ENCODE measurements at regions not wholly inside any gene's neighbourhood (a gene's known extent, or its start where the extent isn't known, plus 50 kb on each side); places are given as distances from the start of the nearest gene placed in this dataset.

DNA sequence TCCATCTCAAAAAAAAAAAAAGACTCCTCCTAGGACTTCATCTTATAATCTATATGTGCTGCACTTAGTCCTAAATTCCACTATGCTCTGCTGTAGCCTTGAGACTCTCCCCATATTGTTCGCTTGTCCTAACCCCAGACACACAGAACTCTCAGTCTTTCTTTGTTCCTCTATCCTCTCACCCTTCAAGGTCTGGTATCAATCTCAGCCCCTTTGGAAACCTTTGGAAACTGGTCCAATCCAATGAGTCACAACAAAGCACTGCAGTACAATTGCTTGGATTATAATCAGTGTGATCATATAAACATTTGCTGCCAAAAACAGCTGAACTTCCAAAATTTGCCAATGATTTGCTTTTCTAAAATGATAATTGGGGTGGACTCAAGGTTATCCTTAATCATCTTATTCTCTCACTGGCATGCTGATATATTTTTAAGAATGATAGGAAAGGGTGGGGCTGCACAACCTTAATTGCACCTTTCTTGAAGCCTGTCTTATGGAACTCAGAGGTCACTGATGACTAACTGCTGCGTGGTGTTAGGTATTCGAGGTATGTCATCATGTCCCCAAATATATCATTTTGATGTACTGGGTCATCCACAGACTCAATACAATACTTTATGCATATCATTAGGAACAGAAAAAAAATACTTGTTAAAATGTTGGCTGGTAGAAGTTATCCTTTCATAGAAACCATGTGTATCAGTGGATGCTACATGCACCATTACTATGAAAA, 756.7 kb downstream of the NR2F2 start:
- Histone ChIP-seq H4K20me1 (ENCODE audit: control insufficient read depth, extremely low read depth, insufficient read depth, low read length) (no peaks in the 10 kb centered on the region), H3K79me2 (ENCODE audit: control insufficient read depth, insufficient read depth, low read length) (no peaks in the 10 kb centered on the region), H3K9me3 (ENCODE audit: control insufficient read depth, low read depth, low read length) (no peaks in the 10 kb centered on the region), H3K4me1 (ENCODE audit: control insufficient read depth, extremely low read depth, insufficient read depth, low read length) (no peaks in the 10 kb centered on the region), H3K9ac (ENCODE audit: control insufficient read depth, extremely low read depth, insufficient read depth, low read length) (no peak overlapping the region), H3K27ac (ENCODE audit: control insufficient read depth, insufficient read depth, low read length) (no peak overlapping the region), H3K36me3 (ENCODE audit: control insufficient read depth in 2 of 2, extremely low read depth in 1 of 2, insufficient read depth in 2 of 2, low read length in 2 of 2) (no peaks in the 10 kb centered on the region), H2AFZ (ENCODE audit: control insufficient read depth, low read length) (no peak overlapping the region), H3K4me2 (ENCODE audit: control insufficient read depth, extremely low read depth, insufficient read depth, low read depth, low read length) (no peak overlapping the region), H3K27me3 (ENCODE audit: control insufficient read depth, extremely low read depth, insufficient read depth, low read length) (no peaks in the 10 kb centered on the region), H3K4me3 (ENCODE audit: control insufficient read depth in 2 of 3, extremely low read depth in 1 of 3, insufficient read depth in 2 of 3, low read depth in 1 of 3, low read length in 3 of 3) (no peak overlapping the region), H3K9me1 (ENCODE audit: control insufficient read depth, extremely low read depth, insufficient read depth, low read length) (no peaks in the 10 kb centered on the region)
- FAIRE-seq (no peak), DNase-seq (ENCODE audit: low read depth, low spot score) (no peak)
- dilution Hi-C loops (cut with MboI; ENCODE audit: extremely low pct_ligation_motif_present, low sequenced_read_pairs), result no loop called here
- TF ChIP-seq, protein P1, sequence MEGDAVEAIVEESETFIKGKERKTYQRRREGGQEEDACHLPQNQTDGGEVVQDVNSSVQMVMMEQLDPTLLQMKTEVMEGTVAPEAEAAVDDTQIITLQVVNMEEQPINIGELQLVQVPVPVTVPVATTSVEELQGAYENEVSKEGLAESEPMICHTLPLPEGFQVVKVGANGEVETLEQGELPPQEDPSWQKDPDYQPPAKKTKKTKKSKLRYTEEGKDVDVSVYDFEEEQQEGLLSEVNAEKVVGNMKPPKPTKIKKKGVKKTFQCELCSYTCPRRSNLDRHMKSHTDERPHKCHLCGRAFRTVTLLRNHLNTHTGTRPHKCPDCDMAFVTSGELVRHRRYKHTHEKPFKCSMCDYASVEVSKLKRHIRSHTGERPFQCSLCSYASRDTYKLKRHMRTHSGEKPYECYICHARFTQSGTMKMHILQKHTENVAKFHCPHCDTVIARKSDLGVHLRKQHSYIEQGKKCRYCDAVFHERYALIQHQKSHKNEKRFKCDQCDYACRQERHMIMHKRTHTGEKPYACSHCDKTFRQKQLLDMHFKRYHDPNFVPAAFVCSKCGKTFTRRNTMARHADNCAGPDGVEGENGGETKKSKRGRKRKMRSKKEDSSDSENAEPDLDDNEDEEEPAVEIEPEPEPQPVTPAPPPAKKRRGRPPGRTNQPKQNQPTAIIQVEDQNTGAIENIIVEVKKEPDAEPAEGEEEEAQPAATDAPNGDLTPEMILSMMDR (optimal IDR thresholded peaks at IDR 0.05 in 1 of 3, IDR thresholded peaks at IDR 0.05 in 1 of 3, conservative IDR thresholded peaks at IDR 0.05 in 1 of 3; ENCODE audit: extremely low read depth in 1 of 3, insufficient read depth in 2 of 3, low read length in 3 of 3), result no peak
- TF ChIP-seq EZH2 (IDR thresholded peaks at IDR 0.05; ENCODE audit: low read length), result no peak

DNA sequence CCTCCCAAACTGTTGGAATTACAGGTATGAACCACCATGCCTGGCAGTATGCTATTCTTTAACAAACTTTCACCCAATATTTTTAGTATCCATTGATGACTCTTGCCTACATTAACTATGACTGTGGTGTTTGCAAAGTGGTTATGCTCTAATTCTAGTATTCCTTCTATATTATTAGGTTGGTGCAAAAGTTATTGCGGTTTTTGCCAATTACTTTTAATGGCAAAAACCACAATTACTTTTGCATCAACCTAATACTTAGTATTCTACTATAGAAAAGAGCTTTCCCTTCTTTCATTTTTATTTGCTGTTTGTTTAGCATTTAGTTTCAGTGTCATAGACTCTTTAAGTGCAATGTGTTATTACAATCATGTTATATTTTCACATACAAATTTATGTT, 760.6 kb downstream of the NR2F2 start:
- FAIRE-seq, result no peak
- H3K4me2 ChIP-seq (ENCODE audit: control insufficient read depth, extremely low read depth, insufficient read depth, low read depth, low read length), result no peak overlapping the region
- H3K4me3 ChIP-seq (ENCODE audit: control insufficient read depth in 2 of 3, extremely low read depth in 1 of 3, insufficient read depth in 2 of 3, low read depth in 1 of 3, low read length in 3 of 3), result no peak overlapping the region
- no peak for DNase-seq (ENCODE audit: low read depth, low spot score)
- dilution Hi-C loops (cut with MboI; ENCODE audit: extremely low pct_ligation_motif_present, low sequenced_read_pairs), result no loop called here
- no peaks in the 10 kb centered on the region for H3K36me3 ChIP-seq (ENCODE audit: control insufficient read depth in 2 of 2, extremely low read depth in 1 of 2, insufficient read depth in 2 of 2, low read length in 2 of 2)
- H3K27me3 ChIP-seq (ENCODE audit: control insufficient read depth, extremely low read depth, insufficient read depth, low read length), result no peaks in the 10 kb centered on the region
- no peaks in the 10 kb centered on the region for H3K79me2 ChIP-seq (ENCODE audit: control insufficient read depth, insufficient read depth, low read length)
- no peak overlapping the region for H3K9ac ChIP-seq (ENCODE audit: control insufficient read depth, extremely low read depth, insufficient read depth, low read length)
- H3K4me1 ChIP-seq (ENCODE audit: control insufficient read depth, extremely low read depth, insufficient read depth, low read length), result no peaks in the 10 kb centered on the region
- H3K9me3 ChIP-seq (ENCODE audit: control insufficient read depth, low read depth, low read length), result no peaks in the 10 kb centered on the region
- no peaks in the 10 kb centered on the region for H3K9me1 ChIP-seq (ENCODE audit: control insufficient read depth, extremely low read depth, insufficient read depth, low read length)
- no peak overlapping the region for H3K27ac ChIP-seq (ENCODE audit: control insufficient read depth, insufficient read depth, low read length)
- TF ChIP-seq, protein P1 (optimal IDR thresholded peaks at IDR 0.05 in 1 of 3, IDR thresholded peaks at IDR 0.05 in 1 of 3, conservative IDR thresholded peaks at IDR 0.05 in 1 of 3; ENCODE audit: extremely low read depth in 1 of 3, insufficient read depth in 2 of 3, low read length in 3 of 3), result no peak
- TF ChIP-seq EZH2 (IDR thresholded peaks at IDR 0.05; ENCODE audit: low read length), result no peak
- H4K20me1 ChIP-seq (ENCODE audit: control insufficient read depth, extremely low read depth, insufficient read depth, low read length), result no peaks in the 10 kb centered on the region
- no peak overlapping the region for H2AFZ ChIP-seq (ENCODE audit: control insufficient read depth, low read length)
